ENCODE measurements at regions not wholly inside any gene's neighbourhood (a gene's known extent, or its start where the extent isn't known, plus 50 kb on each side); places are given as distances from the start of the nearest gene placed in this dataset.

DNA sequence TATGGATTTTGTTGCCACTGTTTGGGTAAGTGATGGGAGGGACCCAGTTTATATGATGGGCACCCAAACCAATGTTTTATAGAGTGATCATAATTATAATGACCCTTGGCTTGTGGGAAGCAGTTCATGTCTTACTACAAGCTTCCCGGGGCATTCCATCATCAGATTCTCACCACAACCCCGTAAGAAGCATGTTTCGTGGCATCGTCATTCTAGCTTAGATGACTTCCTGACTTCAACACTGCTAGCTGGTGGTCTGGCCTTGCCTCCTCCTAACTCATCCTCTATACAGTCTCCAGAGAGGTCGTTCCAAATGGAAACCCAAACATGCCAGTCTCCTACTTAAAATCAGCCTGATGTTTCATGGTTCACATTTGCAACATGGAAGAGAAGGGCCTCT, 226.9 kb downstream of the ADAMTS9 start:
- H3K4me3 ChIP-seq (ENCODE audit: low read length) = no peak overlapping the region
- no peaks in the 10 kb centered on the region for H3K36me3 ChIP-seq (ENCODE audit: control insufficient read depth, low read length)
- no peaks in the 10 kb centered on the region for H3K4me1 ChIP-seq (ENCODE audit: control insufficient read depth, low read length)
- no peaks in the 10 kb centered on the region for H3K79me2 ChIP-seq (ENCODE audit: control insufficient read depth, low read length)
- no peak overlapping the region for H3K4me2 ChIP-seq (ENCODE audit: low read length)
- H3F3A ChIP-seq (ENCODE audit: control insufficient read depth, insufficient read depth) = no peaks in the 10 kb centered on the region
- no peaks in the 10 kb centered on the region for H4K20me1 ChIP-seq (ENCODE audit: control insufficient read depth, insufficient read depth, low read depth, low read length)
- no peak for TF ChIP-seq CTCF (IDR thresholded peaks at IDR 0.05; ENCODE audit: low read depth, low read length, poor library complexity, severe bottlenecking)
- no peak for TF ChIP-seq EZH2phosphoT487 (IDR thresholded peaks at IDR 0.05; ENCODE audit: borderline replicate concordance, low read length)
- H3K27me3 ChIP-seq (ENCODE audit: control insufficient read depth, low read length) = no peaks in the 10 kb centered on the region
- no peaks in the 10 kb centered on the region for H3K9me3 ChIP-seq (ENCODE audit: control insufficient read depth, insufficient read depth, low read length)
- H3K27ac ChIP-seq (ENCODE audit: low read depth, low read length) = no peak overlapping the region
- no peaks in the 10 kb centered on the region for H3K9me2 ChIP-seq (replicated peaks; ENCODE audit: control insufficient read depth, low read length)

DNA sequence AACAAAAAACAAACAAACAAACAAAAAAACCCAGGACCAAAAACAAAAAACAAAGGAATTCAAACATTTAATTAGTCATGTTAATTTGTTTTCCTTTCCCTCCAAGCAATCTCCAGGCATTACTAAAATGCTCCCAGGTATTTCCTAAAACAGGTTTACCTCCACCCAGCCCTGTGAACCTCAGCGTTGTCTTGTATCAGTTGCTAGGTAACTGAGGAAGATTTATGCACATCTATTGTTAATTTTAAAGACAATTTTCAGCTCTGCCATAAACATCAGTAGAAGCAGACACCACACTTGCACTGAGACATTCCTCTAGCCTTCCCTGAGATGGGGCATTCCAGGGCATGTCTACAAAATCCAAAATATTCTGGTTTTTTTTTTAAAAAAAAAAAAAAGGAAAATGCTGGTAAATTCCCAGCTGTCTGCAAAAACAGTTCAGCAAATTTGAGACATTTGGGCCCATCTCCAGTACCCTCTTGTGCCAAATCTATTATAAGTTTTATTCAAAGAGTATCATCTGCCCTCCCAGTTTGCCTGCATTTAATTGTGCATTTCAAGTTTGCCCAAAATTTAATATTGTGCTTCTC, 227.6 kb downstream of the ADAMTS9 start:
- H3F3A ChIP-seq (ENCODE audit: control insufficient read depth, insufficient read depth) = no peaks in the 10 kb centered on the region
- H4K20me1 ChIP-seq (ENCODE audit: control insufficient read depth, insufficient read depth, low read depth, low read length) = no peaks in the 10 kb centered on the region
- H3K4me2 ChIP-seq (ENCODE audit: low read length) = no peak overlapping the region
- no peaks in the 10 kb centered on the region for H3K9me3 ChIP-seq (ENCODE audit: control insufficient read depth, insufficient read depth, low read length)
- H3K27me3 ChIP-seq (ENCODE audit: control insufficient read depth, low read length) = no peaks in the 10 kb centered on the region
- no peak overlapping the region for H3K27ac ChIP-seq (ENCODE audit: low read depth, low read length)
- no peaks in the 10 kb centered on the region for H3K36me3 ChIP-seq (ENCODE audit: control insufficient read depth, low read length)
- H3K79me2 ChIP-seq (ENCODE audit: control insufficient read depth, low read length) = no peaks in the 10 kb centered on the region
- no peak overlapping the region for H3K4me3 ChIP-seq (ENCODE audit: low read length)
- H3K9me2 ChIP-seq (replicated peaks; ENCODE audit: control insufficient read depth, low read length) = no peaks in the 10 kb centered on the region
- TF ChIP-seq CTCF (IDR thresholded peaks at IDR 0.05; ENCODE audit: low read depth, low read length, poor library complexity, severe bottlenecking) (no peak), EZH2phosphoT487 (IDR thresholded peaks at IDR 0.05; ENCODE audit: borderline replicate concordance, low read length) (no peak)
- H3K4me1 ChIP-seq (ENCODE audit: control insufficient read depth, low read length) = no peaks in the 10 kb centered on the region

DNA sequence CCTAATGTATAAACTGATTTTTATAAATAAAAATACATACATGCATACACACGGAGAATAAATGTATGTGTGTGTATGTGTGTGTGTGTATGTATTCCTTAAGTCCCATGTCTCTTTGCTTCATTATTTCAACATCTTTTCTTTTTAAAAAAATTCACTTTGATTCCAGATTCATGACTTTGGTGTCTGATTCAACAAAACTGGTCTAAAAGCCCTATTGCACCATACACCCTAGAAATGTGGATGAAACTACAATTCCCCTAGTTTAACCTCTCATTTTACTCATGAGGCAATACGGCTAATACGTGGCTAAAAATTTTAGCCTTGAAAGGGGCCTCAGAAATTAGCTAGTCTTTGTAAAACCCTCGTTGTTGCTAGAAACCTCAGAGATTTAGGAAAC, 228.1 kb downstream of the ADAMTS9 start:
- no peak overlapping the region for H3K27ac ChIP-seq (ENCODE audit: low read depth, low read length)
- no peaks in the 10 kb centered on the region for H3K4me1 ChIP-seq (ENCODE audit: control insufficient read depth, low read length)
- no peaks in the 10 kb centered on the region for H3F3A ChIP-seq (ENCODE audit: control insufficient read depth, insufficient read depth)
- no peaks in the 10 kb centered on the region for H4K20me1 ChIP-seq (ENCODE audit: control insufficient read depth, insufficient read depth, low read depth, low read length)
- TF ChIP-seq CTCF (IDR thresholded peaks at IDR 0.05; ENCODE audit: low read depth, low read length, poor library complexity, severe bottlenecking) = no peak
- TF ChIP-seq EZH2phosphoT487 (IDR thresholded peaks at IDR 0.05; ENCODE audit: borderline replicate concordance, low read length) = no peak
- no peak overlapping the region for H3K4me2 ChIP-seq (ENCODE audit: low read length)
- no peak overlapping the region for H3K4me3 ChIP-seq (ENCODE audit: low read length)
- H3K79me2 ChIP-seq (ENCODE audit: control insufficient read depth, low read length) = no peaks in the 10 kb centered on the region
- H3K36me3 ChIP-seq (ENCODE audit: control insufficient read depth, low read length) = no peaks in the 10 kb centered on the region
- H3K9me3 ChIP-seq (ENCODE audit: control insufficient read depth, insufficient read depth, low read length) = no peaks in the 10 kb centered on the region
- H3K9me2 ChIP-seq (replicated peaks; ENCODE audit: control insufficient read depth, low read length) = no peaks in the 10 kb centered on the region
- no peaks in the 10 kb centered on the region for H3K27me3 ChIP-seq (ENCODE audit: control insufficient read depth, low read length)
